HG03139 (cell line): ENCODE measurements at regions not wholly inside any gene's neighbourhood (a gene's known extent, or its start where the extent isn't known, plus 50 kb on each side); places are given as distances from the start of the nearest gene placed in this dataset.
"Not testable (repeated sequence)": the region's sequence is repeated elsewhere in the genome, so short reads cannot be mapped to it uniquely, and the experiment has no call there.

ENCODE experiments used
- ATAC-seq: cut with Tn5 transposase; IDR thresholded peaks from one replicate; pipeline ENCODE4 v1.9.1; 2021; ENCODE audit not compliant: unreplicated experiment

DNA sequence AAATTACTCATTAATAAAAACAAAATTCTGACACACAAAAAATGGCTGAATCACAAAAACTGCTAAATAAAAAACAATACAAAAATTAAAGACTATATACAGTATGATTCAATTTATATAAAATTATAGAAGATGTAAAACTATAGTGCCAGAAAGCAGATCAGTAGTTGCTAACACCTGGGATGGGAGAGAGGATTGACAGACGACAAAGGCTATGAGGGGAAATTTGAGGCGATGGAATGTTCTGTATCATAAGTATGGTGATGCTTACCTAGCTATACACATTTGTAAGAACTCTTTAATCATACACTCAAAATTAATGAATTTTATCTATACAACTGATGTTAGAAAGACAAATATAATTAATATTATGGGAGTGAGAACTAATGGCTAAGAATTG is 247.9 kb upstream of the GJE1 start:
- no peak for ATAC-seq

- no peak for ATAC-seq
Measured at GRCh38 chr6:141878686-141879085, 254.0 kb upstream of the GJE1 start.

GRCh38 chr6:141877275-141877983 is 255.3 kb upstream of the GJE1 start:
- ATAC-seq, result no peak

- ATAC-seq, result no peak
Measured at GRCh38 chr6:141874930-141875602, 257.7 kb upstream of the GJE1 start.

- ATAC-seq, result not testable (repeated sequence)
Measured at GRCh38 chr6:141869509-141869908, 263.2 kb upstream of the GJE1 start.

DNA sequence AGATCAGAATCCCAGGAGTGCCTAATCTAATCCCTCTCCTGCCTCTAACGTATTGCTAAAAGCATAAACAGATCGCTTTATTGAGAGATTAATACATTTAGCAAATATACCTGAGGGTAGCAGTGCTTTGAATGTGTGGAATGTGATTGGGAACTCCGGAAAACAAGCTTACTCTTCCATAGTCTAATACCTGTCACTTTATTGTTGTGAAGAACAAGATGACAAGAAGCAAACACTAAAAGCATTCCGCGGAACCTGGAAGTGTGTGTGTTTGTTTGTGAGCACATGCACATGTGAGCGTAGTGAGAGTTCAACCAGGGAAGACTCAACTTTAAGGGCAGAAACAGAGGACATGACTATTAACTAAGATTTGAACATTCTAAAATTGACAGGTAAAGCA is 265.0 kb upstream of the GJE1 start:
- no peak for ATAC-seq

DNA sequence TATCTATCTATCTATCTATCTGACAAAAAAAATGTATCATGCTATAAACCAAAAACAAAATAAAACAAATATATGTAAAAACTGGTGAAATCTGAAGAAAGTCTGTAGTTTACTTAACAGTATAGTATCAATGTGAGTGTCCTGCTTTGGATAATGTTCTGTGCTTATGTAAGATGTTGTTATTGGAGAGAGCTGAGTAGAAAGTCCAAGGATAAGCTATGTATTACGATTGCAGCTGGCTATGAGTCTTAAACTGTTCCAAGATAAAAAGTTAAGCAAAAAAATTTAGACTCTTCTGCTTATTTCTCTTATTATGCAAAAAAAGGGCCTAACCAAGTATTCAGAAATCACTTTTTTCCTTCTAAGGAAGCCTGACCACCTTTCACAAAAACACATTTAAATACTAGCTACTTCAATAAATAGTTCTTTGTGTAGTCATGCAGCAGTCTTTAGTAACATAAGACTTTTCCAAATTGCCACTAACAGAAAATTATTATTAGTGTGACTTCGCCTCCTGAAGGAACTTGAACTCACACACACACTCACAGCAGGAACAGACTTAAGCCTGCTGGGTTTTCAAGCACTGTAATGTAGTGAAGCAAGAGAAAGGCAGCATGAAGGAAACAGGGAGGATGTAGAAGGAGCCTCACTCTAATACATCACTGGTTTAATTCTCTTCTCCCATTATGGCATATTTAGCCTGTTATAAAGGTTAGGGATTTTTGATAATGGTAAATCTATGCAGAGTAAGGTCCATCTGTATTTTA is 265.8 kb upstream of the GJE1 start:
- no peak for ATAC-seq

DNA sequence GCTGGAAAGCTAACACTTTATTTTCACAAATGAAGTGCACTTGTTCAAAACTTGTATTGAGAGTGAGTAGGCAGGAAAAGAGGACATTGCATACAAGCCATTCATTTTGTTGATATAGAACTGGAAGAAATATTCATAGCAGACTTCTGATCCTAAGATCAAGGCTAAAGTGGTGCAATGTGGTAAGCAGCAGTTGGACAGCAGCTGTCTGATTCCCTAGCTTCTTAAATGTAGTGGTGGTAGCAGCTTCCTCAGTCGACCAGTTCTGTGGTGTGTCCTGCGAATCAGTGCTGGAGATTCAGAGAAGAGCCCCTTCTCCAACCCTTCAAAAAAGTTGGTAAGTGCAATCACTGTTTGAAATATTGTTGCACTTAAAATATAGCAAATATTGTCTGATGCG is 281.7 kb upstream of the GJE1 start:
- no peak for ATAC-seq

- ATAC-seq, result no peak
Measured at GRCh38 chr6:141848029-141848890, 284.5 kb upstream of the GJE1 start.

- ATAC-seq, result no peak
Measured at GRCh38 chr6:141846639-141847038, 286.1 kb upstream of the GJE1 start.

DNA sequence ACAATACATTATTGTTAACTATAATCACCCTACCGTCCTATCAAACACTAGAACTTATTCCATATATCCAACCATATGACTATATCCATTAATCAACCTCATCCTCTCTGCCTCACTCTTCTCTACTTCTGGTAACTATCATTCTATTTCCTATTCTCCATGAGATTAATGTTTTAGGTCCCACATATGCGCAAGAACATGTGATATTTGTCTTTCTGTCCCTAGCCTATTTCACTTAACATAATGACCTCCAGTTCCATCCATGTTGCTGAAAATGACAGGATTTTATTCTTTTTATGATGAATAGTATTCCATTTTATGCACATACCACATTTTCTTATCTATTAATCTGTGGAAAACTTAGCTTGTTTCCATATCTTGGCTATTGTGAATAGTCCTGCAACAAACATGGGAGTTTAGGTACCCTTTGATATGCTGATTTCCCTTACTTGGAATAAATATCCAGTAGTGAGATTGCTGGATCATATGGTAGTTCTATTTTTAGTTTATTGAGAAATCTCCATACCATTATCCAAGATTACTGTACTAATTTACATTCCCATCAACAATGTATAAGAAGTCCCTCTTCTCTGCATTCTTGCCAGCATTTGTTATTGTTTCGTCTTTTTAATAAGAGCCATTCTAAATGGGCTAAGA is 289.4 kb upstream of the GJE1 start:
- no peak for ATAC-seq

DNA sequence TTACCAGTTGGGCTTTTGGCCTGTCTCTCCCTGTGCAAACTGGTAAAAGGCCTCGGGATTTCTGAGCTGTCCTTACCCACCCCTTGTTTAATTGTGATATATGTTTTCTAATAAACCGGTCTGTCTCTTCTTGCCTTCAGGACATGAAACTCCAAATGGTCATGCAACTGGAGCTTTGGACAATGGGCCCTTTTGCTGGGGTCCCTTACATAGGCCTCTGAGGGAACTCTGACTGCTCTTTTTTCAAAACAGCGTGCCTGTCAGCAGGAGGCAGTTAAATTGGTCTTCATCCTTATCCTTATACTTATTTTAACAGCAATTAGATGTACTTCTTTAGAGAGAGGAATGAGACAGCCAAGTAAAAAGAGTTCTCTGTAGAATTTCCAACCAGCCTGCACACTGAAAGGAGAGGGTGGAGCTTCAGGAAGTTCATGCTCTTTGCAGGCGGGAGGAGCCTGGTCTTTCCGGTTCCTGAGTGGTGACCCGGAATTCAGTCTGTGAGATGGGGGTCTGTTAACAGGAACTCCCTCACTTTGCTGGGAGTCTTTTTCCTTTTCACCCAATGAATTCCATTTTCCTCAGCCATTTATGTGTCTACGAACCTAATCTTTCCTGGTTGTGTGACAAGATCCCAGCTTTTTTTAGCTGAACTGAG is 299.6 kb upstream of the GJE1 start:
- ATAC-seq, result no peak

- ATAC-seq, result no peak
Measured at GRCh38 chr6:141830530-141830929, 302.2 kb upstream of the GJE1 start.

DNA sequence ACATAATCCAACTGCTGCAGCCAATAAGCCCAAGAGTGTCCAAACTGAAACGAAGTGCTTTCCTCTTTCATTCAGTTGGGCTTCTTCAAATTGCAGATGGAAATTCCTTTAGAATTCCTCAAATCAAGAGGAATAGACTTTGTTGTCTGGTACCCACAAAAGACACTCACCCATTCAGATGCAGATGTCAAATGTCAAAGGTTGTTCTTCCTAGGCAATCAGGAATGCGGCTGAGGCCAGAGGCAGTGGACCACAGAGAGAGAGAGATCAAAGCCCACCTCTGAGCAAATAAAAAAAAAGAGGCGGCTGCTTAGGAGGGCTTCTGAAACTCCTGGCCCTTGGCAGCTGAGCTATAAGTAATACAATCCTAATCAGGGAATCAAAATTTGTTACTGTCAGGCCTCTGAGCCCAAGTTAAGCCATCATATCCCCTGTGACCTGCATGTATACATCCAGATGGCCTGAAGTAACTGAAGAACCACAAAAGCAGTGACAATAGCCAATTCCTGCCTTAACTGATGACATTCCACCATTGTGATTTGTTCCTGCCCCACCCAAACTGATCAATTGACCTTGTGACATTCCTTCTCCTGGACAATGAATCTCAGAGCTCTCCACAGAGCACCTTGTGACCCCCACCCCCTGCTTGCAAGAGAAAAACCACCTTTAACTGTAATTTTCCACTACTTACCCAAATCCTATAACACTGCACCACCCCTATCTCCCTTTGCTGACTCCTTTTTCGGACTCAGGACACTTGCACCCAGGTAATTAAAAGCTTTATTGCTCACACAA is 303.0 kb upstream of the GJE1 start:
- ATAC-seq, result no peak

GRCh38 chr6:141824350-141824749 is 308.4 kb upstream of the GJE1 start:
- no peak for ATAC-seq

GRCh38 chr6:141815039-141815438 is 317.7 kb upstream of the GJE1 start:
- not testable (repeated sequence) for ATAC-seq

DNA sequence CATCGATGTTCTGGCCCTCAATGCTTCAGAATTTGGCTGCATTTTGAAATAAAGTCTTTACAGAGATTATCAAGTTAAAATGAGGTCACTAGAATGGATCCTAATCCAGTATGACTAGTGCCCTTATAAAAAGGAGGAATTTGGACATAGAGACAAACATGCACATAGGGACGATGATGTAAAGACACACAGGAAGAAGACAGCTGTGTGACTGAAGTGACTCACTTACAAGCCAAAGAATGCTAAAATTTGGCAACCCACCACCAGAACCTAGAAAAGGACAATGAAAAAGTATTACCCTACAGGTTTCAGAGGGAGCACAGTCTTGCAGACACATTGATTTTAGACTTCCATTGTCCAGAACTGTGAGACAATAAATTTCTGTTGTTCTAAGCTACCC is 322.8 kb upstream of the GJE1 start:
- ATAC-seq, result no peak

GRCh38 chr6:141808662-141809061 is 324.1 kb upstream of the GJE1 start:
- ATAC-seq, result no peak

GRCh38 chr6:141800973-141801372 is 331.8 kb upstream of the GJE1 start:
- not testable (repeated sequence) for ATAC-seq
